ENCODE measurements at regions not wholly inside any gene's neighbourhood (a gene's known extent, or its start where the extent isn't known, plus 50 kb on each side); places are given as distances from the start of the nearest gene placed in this dataset.

GRCh38 chr14:105840266-105841021 is 314.1 kb downstream of the TMEM121 start:
- TF ChIP-seq, protein P1, sequence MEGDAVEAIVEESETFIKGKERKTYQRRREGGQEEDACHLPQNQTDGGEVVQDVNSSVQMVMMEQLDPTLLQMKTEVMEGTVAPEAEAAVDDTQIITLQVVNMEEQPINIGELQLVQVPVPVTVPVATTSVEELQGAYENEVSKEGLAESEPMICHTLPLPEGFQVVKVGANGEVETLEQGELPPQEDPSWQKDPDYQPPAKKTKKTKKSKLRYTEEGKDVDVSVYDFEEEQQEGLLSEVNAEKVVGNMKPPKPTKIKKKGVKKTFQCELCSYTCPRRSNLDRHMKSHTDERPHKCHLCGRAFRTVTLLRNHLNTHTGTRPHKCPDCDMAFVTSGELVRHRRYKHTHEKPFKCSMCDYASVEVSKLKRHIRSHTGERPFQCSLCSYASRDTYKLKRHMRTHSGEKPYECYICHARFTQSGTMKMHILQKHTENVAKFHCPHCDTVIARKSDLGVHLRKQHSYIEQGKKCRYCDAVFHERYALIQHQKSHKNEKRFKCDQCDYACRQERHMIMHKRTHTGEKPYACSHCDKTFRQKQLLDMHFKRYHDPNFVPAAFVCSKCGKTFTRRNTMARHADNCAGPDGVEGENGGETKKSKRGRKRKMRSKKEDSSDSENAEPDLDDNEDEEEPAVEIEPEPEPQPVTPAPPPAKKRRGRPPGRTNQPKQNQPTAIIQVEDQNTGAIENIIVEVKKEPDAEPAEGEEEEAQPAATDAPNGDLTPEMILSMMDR (IDR thresholded peaks at IDR 0.05; ENCODE audit: insufficient read depth, low read depth, low read length), result no peak
- TF ChIP-seq EZH2 (IDR thresholded peaks at IDR 0.05; ENCODE audit: insufficient read depth, low read length), result no peak
